ENCODE measurements at regions not wholly inside any gene's neighbourhood (a gene's known extent, or its start where the extent isn't known, plus 50 kb on each side); places are given as distances from the start of the nearest gene placed in this dataset.

DNA sequence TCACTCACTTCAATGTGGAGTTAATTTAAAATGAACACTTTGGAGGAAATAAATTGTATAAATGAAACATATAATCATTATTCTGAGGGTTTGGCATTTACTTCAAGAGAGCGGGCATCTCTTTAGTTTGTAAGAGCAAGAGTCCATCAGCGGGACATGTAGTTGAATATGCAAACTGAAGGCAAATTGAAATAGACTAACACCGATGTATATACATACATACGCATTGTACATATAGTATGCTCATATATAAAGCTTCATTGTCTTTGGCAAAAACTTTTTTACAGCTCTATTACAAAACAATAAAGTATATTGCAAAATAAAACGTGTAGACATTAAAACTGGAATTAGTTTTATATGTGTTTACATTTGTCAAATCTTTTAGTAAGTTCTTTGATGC, 328.9 kb downstream of the LTN1 start:
- TF ChIP-seq EZH2 (IDR thresholded peaks at IDR 0.05; ENCODE audit: borderline replicate concordance, low read depth, low read length, poor library complexity, severe bottlenecking) = no peak
- TF ChIP-seq, protein P1, sequence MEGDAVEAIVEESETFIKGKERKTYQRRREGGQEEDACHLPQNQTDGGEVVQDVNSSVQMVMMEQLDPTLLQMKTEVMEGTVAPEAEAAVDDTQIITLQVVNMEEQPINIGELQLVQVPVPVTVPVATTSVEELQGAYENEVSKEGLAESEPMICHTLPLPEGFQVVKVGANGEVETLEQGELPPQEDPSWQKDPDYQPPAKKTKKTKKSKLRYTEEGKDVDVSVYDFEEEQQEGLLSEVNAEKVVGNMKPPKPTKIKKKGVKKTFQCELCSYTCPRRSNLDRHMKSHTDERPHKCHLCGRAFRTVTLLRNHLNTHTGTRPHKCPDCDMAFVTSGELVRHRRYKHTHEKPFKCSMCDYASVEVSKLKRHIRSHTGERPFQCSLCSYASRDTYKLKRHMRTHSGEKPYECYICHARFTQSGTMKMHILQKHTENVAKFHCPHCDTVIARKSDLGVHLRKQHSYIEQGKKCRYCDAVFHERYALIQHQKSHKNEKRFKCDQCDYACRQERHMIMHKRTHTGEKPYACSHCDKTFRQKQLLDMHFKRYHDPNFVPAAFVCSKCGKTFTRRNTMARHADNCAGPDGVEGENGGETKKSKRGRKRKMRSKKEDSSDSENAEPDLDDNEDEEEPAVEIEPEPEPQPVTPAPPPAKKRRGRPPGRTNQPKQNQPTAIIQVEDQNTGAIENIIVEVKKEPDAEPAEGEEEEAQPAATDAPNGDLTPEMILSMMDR (conservative IDR thresholded peaks at IDR 0.05; ENCODE audit: low read depth, low read length) = no peak

Data from A673 (cell line).